Panc1 (cell line): ENCODE measurements at regions not wholly inside any gene's neighbourhood (a gene's known extent, or its start where the extent isn't known, plus 50 kb on each side); places are given as distances from the start of the nearest gene placed in this dataset.

Experiments
- ATAC-seq: fragments of 200-7000 bp; cut with Tn5 transposase; 2 replicates; pipeline ENCODE4 v1.9.1; 2020; ENCODE audit warnings: mild to moderate bottlenecking, moderate library complexity
- BruUV-seq: library from RNA; stranded (reverse); fragments of 400-500 nt; replicated peaks from 2 replicates; lab custom pipeline; 2021; lab: Mats Ljungman, UMichigan
- CTCF ChIA-PET: fragments of 300-600 bp; sonication (Branson Sonifier 250); formaldehyde crosslinking; loops from one replicate; lab custom pipeline; 2022; ENCODE audit warnings: antibody characterized with exemption; lab: Charles Lee
- POLR2A ChIA-PET: fragments of 300-600 bp; sonication (Branson Sonifier 250); formaldehyde crosslinking; loops from one replicate; lab custom pipeline; 2022; ENCODE audit warnings: antibody characterized with exemption; lab: Charles Lee
- DNase-seq: peaks from one replicate; pipeline ENCODE4 v3.0.0-alpha.2; 2010; ENCODE audit warnings: low read depth, low spot score
- H3K27ac ChIP-seq: 2 replicates; pipeline ENCODE4 v1.5.1; 2011; ENCODE audit warnings: mild to moderate bottlenecking, low read length, inconsistent platforms
- H3K27me3 ChIP-seq: fragments of 200-500 bp; sonication (Bioruptor generic); 2 replicates; pipeline ENCODE4 v1.6.0; 2014; ENCODE audit warnings: low read length, inconsistent platforms; ENCODE audit not compliant: control insufficient read depth, insufficient read depth
- H3K36me3 ChIP-seq: fragments of 200-500 bp; sonication (Bioruptor generic); 2 replicates; pipeline ENCODE4 v1.5.1; 2014; ENCODE audit warnings: inconsistent platforms, mild to moderate bottlenecking, low read length, moderate library complexity; ENCODE audit not compliant: control insufficient read depth, insufficient read depth
- H3K4me1 ChIP-seq: 2 replicates; pipeline ENCODE4 v1.5.1; 2011; ENCODE audit warnings: inconsistent platforms, mild to moderate bottlenecking, low read length, moderate library complexity; ENCODE audit not compliant: control insufficient read depth, insufficient read depth
- H3K4me3 ChIP-seq, 2 experiments: 2 replicates each; pipeline ENCODE4 v1.5.1; 2011 to 2012; ENCODE audit warnings: low read depth in 2 of 2, low read length in 2 of 2, mild to moderate bottlenecking in 2 of 2, inconsistent platforms in 1 of 2, moderate library complexity in 1 of 2
- H3K9me3 ChIP-seq: fragments of 200-500 bp; sonication (Bioruptor generic); 2 replicates; pipeline ENCODE4 v1.5.1; 2014; ENCODE audit warnings: low read depth, mild to moderate bottlenecking, inconsistent platforms, low read length, moderate library complexity; ENCODE audit not compliant: control insufficient read depth, insufficient read depth
- CTCF ChIP-seq: fragments of 450-650 bp; IDR thresholded peaks from 2 replicates; pipeline ENCODE4 v1.5.1; 2017; ENCODE audit warnings: mild to moderate bottlenecking
- POLR2AphosphoS5 ChIP-seq: IDR thresholded peaks from 2 replicates; pipeline ENCODE4 v1.6.1; 2012; ENCODE audit warnings: mild to moderate bottlenecking, low read depth, low read length, moderate library complexity
- REST ChIP-seq, 2 experiments: IDR thresholded peaks; 2 replicates each; pipeline ENCODE4 v1.6.1; 2011 to 2012; ENCODE audit warnings: low read depth in 2 of 2, control low read depth in 1 of 2, low read length in 1 of 2, mild to moderate bottlenecking in 1 of 2, moderate library complexity in 1 of 2; ENCODE audit not compliant: insufficient read depth in 1 of 2
- SIN3A ChIP-seq: IDR thresholded peaks from 2 replicates; pipeline ENCODE4 v1.6.1; 2012; ENCODE audit warnings: low read depth, mild to moderate bottlenecking, low read length, moderate library complexity, borderline replicate concordance; ENCODE audit not compliant: insufficient read depth
- TCF7L2 ChIP-seq: IDR thresholded peaks from 2 replicates; pipeline ENCODE4 v1.6.1; 2011; ENCODE audit warnings: mild to moderate bottlenecking, low read depth, low read length, inconsistent platforms
- in situ Hi-C: cut with HindIII; loops from 2 replicates; pipeline ENCODE4 v1.10.0; 2016; ENCODE audit warnings: low sequenced_read_pairs, low pct_unique_long_range_greater_than_20kb
- intact Hi-C: fragments of 100-400 bp; cut with micrococcal nuclease; formaldehyde crosslinking; loops from one replicate; pipeline ENCODE4 v1.10.0; 2022; ENCODE audit not compliant: unreplicated experiment

- CTCF ChIA-PET, result no interaction called here
- BruUV-seq, result no TSS peak
- TF ChIP-seq REST (IDR thresholded peaks at IDR 0.05; ENCODE audit: insufficient read depth in 1 of 2, low read depth in 2 of 2, low read length in 1 of 2) (no peak), CTCF (no peak), POLR2AphosphoS5 (no peak), TCF7L2 (no peak), SIN3A (no peak)
- in situ Hi-C loops, result no loop called here
- intact Hi-C loops, result no loop called here
- no peaks in the 10 kb centered on the region for H3K27me3 ChIP-seq
- H3K4me1 ChIP-seq, result no peaks in the 10 kb centered on the region
- POLR2A ChIA-PET, result no interaction called here
- H3K36me3 ChIP-seq, result no peaks in the 10 kb centered on the region
- no peak overlapping the region for H3K4me3 ChIP-seq
- H3K9me3 ChIP-seq, result no peaks in the 10 kb centered on the region
- no peak overlapping the region for H3K27ac ChIP-seq
- ATAC-seq (no peak; the same call in 1 of the 2 replicates), DNase-seq (no peak)
Measured at GRCh38 chr5:84634256-84634655, 249.6 kb upstream of the EDIL3 start.

GRCh38 chr5:84632418-84632817 is 247.7 kb upstream of the EDIL3 start:
- H3K4me3 ChIP-seq, result no peak overlapping the region
- intact Hi-C loops (no loop called here), in situ Hi-C loops (no loop called here)
- CTCF ChIA-PET, result no interaction called here
- no peaks in the 10 kb centered on the region for H3K27me3 ChIP-seq
- ATAC-seq (no peak), DNase-seq (no peak)
- no peaks in the 10 kb centered on the region for H3K4me1 ChIP-seq
- no peak overlapping the region for H3K27ac ChIP-seq
- no peaks in the 10 kb centered on the region for H3K9me3 ChIP-seq
- H3K36me3 ChIP-seq, result no peaks in the 10 kb centered on the region
- BruUV-seq, result no TSS peak
- TF ChIP-seq TCF7L2, result no peak
- TF ChIP-seq SIN3A, result no peak
- POLR2A ChIA-PET, result no interaction called here

- Histone ChIP-seq H3K4me3 (no peak overlapping the region), H3K27me3 (no peaks in the 10 kb centered on the region), H3K36me3 (no peaks in the 10 kb centered on the region), H3K4me1 (no peaks in the 10 kb centered on the region), H3K27ac (no peak overlapping the region), H3K9me3 (no peaks in the 10 kb centered on the region)
- no peak for TF ChIP-seq SIN3A
- TF ChIP-seq TCF7L2, result no peak
- no TSS peak for BruUV-seq
- no peak for ATAC-seq
- ChIA-PET POLR2A (no interaction called here), CTCF (no interaction called here)
- intact Hi-C loops (no loop called here), in situ Hi-C loops (no loop called here)
- DNase-seq, result no peak
Measured at GRCh38 chr5:84628918-84629317, 244.2 kb upstream of the EDIL3 start.
